Activated CD4-positive, CD25-positive, alpha-beta regulatory T cell (primary cell): ENCODE measurements at regions not wholly inside any gene's neighbourhood (a gene's known extent, or its start where the extent isn't known, plus 50 kb on each side); places are given as distances from the start of the nearest gene placed in this dataset.
"Not testable (repeated sequence)": the region's sequence is repeated elsewhere in the genome, so short reads cannot be mapped to it uniquely, and the experiment has no call there.

ENCODE experiments used
- DNase-seq, 4 experiments: peaks; one replicate each; lab custom pipeline; 2025; lab: John Stamatoyannopoulos, UW

- DNase-seq = no peak
Observed at GRCh38 chr2:16103614-16104314, 163.4 kb downstream of the MYCN start.

GRCh38 chr2:16102976-16103380 is 162.6 kb downstream of the MYCN start:
- DNase-seq = no peak

DNA sequence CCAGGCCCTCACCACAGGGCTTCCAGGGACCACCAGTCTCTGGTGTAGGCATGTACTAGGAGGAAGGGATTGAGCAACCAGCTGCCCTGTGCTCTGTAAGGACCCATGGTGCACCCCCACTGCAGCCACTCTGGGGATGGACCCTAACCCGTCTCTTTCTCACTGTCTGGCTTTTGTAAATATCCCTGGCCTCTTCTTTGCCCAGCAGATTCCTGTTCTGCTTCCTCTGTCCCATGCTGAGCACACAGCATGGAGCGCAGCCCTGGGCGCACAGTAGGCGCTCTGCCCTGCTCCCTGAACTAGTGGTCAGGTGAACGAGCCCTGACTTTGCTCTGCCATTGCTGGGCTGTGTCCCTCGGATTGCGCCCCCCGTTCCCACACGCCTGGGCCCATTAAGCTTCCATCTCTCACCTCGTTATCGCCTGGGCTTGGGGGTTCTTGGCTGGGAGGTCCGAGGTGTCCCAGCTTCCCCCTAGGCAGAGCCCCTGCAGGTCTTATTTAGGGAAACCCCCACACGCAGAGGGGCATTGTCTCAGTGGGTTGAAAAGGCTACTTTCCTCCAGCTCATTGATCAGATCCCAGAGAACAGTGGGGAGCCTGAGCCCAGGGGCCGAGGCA is 162.1 kb downstream of the MYCN start:
- DNase-seq = no peak

- no peak for DNase-seq
Observed at GRCh38 chr2:16101196-16101595, 160.8 kb downstream of the MYCN start.

DNA sequence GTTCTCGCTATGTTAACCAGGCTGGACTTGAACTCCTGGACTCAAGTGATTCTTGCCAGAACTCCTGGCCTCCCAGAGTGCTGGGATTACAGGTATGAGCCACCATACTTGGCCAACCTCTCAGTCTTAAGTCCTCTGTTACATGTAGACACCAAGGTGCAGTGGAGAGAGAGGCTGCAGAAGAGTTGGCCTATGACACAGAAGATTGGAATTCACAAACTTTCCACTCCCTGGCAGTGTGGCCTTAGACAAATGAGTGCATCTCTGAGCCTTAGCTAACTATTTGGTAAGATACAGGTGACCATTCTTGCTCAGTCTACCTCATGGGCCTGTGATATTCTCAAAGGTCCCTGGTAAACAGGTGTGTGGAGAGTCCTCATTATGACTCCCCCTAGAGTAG is 159.7 kb downstream of the MYCN start:
- DNase-seq = no peak

DNA sequence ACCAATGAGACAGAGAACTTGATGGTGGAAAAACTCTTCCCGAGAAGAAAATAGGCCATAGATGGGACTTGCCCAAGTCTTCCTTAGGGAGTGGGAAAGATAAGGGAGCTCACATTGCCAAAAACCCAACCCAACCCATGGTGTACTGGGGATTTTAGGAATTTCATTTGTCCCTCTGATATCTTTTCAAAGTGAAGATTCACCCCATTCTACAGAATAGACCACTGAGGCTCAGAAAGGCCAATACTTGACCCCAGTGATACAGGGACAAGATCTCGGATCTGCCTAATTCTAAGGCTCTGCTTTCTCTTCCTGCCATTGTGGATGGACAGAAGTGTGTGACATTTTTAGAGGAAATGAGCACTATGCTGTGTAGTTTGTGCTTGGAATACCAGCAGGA is 159.0 kb downstream of the MYCN start:
- no peak for DNase-seq

DNA sequence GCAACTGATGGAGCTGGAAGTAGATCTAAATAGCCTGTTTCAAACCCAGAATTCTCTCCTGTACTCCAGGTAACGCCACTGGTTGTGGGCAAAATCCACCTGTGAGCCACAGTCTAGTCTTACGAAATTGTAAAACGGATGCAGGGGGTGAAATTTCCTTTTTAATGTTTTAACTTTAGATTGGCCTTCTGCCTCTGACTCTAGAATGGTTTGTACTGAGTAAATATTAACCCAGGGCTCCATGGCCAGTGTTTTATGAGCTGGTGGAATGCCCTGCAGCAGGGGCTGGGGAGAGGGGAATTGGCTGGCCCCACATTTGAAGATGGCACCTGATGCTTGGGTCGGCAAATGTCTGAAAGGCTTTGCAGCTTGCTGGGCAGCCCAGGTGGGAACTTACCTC is 156.6 kb downstream of the MYCN start:
- no peak for DNase-seq

GRCh38 chr2:16095483-16095882 is 155.1 kb downstream of the MYCN start:
- not testable (repeated sequence) for DNase-seq

- no peak for DNase-seq
Observed at GRCh38 chr2:16094811-16095210, 154.5 kb downstream of the MYCN start.

DNA sequence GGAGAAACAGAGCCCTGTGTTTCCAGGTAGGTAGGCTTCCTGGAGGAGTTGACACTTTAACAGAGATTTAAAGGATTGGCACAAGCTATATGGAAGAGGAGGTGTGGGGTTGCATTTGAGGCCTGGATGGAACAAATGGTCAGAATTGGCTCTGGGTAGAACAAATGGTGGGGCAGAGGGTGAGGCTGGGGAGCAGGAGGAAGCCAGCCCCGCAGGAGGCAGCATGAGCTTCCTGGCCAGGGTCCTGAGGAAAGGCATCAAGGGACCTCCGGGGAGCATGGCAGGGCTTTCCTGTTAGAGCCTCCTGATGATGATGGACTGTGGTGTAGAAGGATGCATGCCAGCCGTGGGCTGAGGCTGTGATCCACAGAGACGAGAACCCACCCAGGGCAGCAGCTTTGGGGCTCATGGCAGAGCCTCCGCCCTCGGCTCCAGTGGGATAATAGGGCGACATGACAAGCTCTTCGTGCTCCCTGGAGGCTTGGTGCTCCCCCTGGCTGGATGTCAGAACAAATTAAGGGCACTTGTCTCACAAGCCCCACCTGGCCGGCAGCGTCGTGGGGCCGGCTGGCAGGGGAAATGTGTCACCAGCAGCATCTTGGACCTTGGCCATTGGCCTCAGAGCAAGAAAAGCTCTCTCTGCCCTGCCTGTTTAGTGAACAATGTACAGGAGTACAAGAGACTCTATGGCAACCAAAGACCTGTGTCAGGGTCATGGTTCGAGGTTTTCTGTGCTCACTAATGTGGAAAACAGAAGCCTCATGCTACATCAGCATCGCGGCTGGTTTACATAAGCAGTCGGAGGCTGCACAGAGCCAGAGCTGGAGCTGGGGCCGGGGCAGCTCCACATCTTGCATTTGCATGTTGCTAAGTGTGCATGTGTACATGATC is 153.5 kb downstream of the MYCN start:
- no peak for DNase-seq

DNA sequence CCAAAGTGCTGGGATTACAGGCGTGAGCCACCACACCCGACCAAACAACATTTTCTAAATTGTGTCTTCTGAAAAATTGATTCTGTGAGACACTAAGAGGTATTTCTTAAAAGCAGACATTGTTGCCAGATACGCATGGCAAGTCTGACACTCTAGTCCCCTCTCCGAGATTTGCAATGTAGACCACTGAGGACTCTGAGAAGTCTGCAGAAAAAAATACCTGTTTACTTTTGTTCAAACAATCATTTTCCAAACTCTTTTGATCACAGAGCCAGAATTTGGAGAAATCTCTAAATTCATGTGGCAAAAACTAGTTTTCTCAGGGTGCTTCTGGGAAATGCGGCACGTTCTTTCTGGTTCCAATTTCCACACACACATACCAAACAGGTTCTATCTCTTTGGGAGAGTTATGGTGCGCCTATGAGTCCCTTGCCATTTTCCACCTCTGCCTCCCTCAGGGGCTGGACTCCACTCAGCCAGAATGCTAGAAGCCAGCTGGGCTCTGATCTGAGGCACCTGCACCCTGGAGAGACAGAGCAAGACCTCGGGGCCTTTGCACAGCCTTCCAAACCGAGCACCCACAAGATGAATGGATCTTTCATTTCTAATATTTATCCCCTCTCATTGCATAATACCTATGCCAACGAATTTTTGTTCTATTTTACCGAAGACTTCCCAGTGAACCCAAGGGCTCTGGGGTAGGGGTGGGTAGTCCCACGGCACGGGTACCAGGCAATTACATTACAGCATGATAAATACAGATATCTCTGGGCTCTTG is 152.7 kb downstream of the MYCN start:
- DNase-seq = no peak

GRCh38 chr2:16091576-16092282 is 151.4 kb downstream of the MYCN start:
- no peak for DNase-seq

GRCh38 chr2:16090650-16091575 is 150.6 kb downstream of the MYCN start:
- DNase-seq = no peak

DNA sequence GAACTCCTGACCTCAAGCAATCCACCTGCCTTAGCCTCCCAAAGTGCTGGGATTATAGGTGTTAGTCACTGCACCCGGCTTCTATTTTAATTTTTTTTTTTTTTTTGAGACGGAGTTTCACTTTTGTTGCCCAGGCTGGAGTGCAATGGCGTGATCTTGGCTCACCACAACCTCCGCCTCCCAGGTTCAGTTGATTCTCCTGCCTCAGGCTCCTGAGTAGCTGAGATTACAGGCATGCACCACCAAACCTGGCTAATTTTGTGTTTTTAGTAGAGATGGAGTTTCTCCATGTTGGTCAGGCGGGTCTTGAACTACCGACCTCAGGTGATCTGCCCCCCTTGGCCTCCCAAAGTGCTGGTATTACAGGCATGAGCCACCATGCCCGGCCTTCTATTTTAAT is 149.1 kb downstream of the MYCN start:
- not testable (repeated sequence) for DNase-seq

- no peak for DNase-seq
Observed at GRCh38 chr2:16088802-16089112, 148.4 kb downstream of the MYCN start.

DNA sequence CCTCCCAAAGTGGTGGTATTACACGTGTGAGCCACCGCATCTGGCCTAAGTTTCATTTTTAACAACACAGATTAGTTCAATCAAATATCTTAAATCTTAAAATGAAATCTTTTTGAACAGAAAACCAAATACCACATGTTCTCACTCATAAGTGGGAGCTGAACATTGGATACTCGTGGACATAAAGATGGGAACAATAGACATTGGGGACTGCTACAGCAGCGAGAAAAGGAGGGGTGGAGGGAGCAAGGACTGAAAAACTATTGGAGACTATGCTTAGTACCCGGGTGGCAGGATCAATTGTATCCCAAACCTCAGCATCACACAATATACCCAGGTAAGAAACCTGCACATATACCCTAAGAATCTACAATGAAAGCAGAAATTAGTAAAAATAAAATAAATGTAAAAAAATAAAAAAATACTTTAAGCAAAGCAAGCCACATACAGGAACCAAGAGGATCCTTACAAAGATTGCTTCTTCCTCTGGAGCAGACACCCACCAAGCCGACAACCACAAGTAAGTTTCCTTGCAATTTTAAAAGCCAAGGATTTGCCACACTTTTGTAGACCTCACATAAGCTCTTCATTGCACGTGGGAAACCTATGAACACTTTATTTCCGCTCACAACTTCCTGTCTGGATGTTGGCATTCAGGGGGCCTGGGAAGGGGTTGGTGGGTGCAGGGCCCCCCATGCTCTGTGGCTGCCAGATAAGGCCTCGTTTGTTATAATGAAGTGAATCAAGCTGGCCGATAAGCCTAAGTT is 147.9 kb downstream of the MYCN start:
- no peak for DNase-seq

DNA sequence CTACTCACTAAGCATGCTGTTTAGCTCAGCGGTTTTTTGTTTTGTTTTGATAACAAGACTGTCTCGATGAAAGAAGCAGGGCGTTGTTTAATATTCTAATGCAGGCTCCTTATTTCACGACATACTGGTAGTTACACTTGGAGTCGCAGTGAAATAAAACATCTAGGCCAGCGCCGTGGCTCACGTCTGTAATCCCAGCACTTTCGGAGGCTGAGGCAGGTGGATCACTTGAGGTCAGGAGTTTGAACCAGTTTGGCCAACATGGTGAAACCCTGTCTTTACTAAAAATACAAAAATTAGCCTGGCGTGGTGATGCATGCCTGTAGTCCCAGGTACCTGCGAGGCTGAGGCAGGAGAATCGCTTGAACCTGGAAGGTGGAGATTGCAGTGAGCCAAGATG is 145.8 kb downstream of the MYCN start:
- not testable (repeated sequence) for DNase-seq

DNA sequence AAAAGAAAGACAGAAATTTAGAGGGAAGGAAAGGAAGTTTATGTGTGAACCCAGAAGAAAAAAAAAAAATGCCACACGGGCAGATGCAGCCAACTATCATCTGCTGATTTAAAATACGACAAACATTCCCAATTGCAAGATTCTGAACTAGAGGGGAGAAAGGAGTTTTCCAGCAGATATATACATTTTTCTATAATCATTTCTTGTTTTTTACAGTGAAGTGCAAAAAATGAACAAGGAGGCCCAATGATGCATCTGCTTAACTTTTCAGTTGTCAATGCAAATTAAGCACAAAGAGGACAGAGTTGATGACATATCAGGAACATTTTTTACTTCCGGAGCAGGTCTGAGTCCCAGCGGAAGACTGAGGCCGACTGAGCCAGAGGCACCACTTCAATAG is 144.7 kb downstream of the MYCN start:
- DNase-seq = no peak

DNA sequence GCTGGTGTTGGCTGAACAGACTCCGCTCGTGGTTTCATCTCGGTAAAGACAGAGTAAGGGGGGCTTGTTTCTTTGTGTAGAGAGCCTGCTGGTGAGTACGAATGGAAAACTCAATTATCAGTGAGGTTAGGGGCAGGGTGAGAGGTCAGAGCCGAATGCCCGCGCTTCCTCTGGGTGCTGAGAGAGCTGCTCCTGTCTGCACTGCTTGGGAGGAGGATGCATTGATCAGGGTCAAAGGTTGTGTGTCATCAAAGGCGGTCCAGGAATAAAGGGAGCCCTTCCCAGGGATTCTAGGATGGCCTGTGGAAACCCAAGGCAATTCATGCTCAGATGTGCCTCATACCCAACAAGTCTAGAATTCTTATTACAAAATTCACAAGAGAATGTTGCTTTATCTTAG is 143.9 kb downstream of the MYCN start:
- DNase-seq = no peak

GRCh38 chr2:16082276-16082675 is 141.9 kb downstream of the MYCN start:
- no peak for DNase-seq
